ENCODE measurements at regions not wholly inside any gene's neighbourhood (a gene's known extent, or its start where the extent isn't known, plus 50 kb on each side); places are given as distances from the start of the nearest gene placed in this dataset.
A peak's percentile ranks its signal among the peaks of the same experiment; 100 is the strongest.
"Not testable (repeated sequence)": the region's sequence is repeated elsewhere in the genome, so short reads cannot be mapped to it uniquely, and the experiment has no call there.

DNA sequence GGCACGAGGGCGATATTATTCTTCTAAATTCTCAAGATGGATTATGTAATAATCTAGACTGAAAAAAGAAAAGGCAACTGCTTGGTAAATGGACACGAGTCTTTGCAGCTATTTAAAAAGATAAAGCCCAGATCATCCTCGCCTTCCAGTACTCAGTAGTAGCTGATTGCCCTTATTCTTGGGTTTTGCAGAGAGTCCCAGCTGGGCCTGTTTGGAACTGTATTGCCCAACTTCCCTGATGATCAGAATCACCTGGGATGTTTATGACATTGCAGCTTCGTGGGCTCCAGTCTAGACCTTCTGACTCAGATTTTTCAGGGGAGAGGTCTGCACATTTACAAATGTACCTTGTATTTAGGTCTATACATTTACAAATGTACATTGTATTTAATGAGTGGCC lies 213.5 kb downstream of the RAB11FIP4 start:
- no peak overlapping the region for H3K27ac ChIP-seq (ENCODE audit: low read depth in 1 of 2, low read length in 2 of 2)
- DNase-seq (ENCODE audit: low spot score): no peak
- no peaks in the 10 kb centered on the region for H3K27me3 ChIP-seq (ENCODE audit: control insufficient read depth in 4 of 4, insufficient read depth in 4 of 4, low read length in 3 of 4)
- no peaks in the 10 kb centered on the region for H3K9me3 ChIP-seq (ENCODE audit: control insufficient read depth in 4 of 4, low read length in 3 of 4)
- H3K36me3 ChIP-seq (ENCODE audit: control insufficient read depth in 4 of 4, insufficient read depth in 3 of 4, low read depth in 1 of 4, low read length in 3 of 4): no peaks in the 10 kb centered on the region
- no peak for TF ChIP-seq HNF4A (conservative IDR thresholded peaks at IDR 0.05)
- no peak for TF ChIP-seq SP1 (IDR thresholded peaks at IDR 0.05)
- no peak for TF ChIP-seq JUND (IDR thresholded peaks at IDR 0.05)
- no peak overlapping the region for H3K4me3 ChIP-seq (ENCODE audit: low read depth in 1 of 3, low read length in 3 of 3)
- H3K9ac ChIP-seq (ENCODE audit: low read depth in 1 of 2, low read length in 2 of 2): no peak overlapping the region
- WGBS: 90% methylated on average over 5 of the region's 5 CpGs
- H3K4me1 ChIP-seq (ENCODE audit: control insufficient read depth in 4 of 4, insufficient read depth in 4 of 4, low read length in 3 of 4): no peaks in the 10 kb centered on the region

DNA sequence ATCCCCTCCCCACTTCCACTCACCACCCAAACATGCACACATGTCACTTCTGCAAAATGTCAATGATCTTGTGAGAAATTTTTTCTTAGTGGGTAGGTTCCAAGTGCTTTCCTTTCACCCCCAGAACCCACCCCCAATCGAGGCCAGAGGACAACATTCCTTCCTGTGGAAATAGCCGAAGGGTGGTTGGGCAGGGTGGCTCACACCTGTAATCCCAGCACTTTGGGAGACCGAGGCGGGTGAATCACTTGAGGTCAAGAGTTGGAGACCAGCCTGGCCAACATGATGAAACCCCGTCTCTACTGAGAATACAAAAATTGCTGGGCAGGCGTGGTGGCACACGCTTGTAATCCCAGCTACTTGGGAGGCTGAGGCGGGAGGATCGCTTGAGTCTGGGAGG lies 208.7 kb downstream of the RAB11FIP4 start:
- peaks cover 2 to 12% (median 8%) of the 10 kb centered on the region in 4 donors for H3K4me1 ChIP-seq (ENCODE audit: control insufficient read depth in 4 of 4, insufficient read depth in 4 of 4, low read length in 3 of 4)
- not testable (repeated sequence) for H3K36me3 ChIP-seq (ENCODE audit: control insufficient read depth in 4 of 4, insufficient read depth in 3 of 4, low read depth in 1 of 4, low read length in 3 of 4); H3K9ac ChIP-seq (ENCODE audit: low read depth in 1 of 2, low read length in 2 of 2); H3K27me3 ChIP-seq (ENCODE audit: control insufficient read depth in 4 of 4, insufficient read depth in 4 of 4, low read length in 3 of 4); H3K4me3 ChIP-seq (ENCODE audit: low read depth in 1 of 3, low read length in 3 of 3); DNase-seq (ENCODE audit: low spot score); H3K27ac ChIP-seq (ENCODE audit: low read depth in 1 of 2, low read length in 2 of 2); H3K9me3 ChIP-seq (ENCODE audit: control insufficient read depth in 4 of 4, low read length in 3 of 4)
- WGBS: 92% methylated on average over 9 of the region's 9 CpGs

DNA sequence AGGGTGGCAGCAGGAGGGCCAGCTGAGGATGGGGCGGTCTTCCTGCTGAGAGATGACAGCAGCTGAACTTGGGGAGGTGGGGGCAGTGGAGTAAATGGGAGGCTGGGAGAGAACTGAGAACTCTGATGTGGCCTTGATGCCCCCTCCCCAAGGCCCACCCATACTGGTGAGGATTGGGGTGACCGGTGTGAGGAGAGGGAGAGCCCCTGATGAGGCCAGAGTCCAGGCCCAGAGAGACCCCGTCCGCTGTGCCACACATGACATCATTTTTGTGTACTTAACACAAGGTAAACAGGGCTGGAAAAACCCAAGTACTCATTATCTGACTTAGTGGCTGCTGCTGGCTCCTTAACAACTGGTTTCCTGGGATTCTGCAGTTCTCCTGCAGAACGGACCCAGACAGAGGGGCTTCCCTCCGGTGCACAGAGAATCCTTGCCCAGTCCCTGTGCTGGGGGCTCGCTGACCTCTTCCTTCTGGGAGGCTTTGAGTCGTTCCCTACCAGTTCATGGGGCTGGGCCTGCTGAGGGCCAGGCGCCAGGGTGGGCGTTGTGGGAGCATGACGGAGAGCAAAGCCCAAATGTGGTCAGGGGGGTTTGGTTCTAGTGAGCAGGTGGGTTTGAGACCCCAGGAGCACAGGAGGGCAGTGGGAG lies 207.6 kb downstream of the RAB11FIP4 start:
- 41% methylated on average over 11 of the region's 11 CpGs for WGBS
- DNase-seq (ENCODE audit: low spot score): no peak

More for the DNA sequence above, 207.6 kb downstream of the RAB11FIP4 start:
- Histone ChIP-seq H3K27ac (ENCODE audit: low read depth in 1 of 2, low read length in 2 of 2) (peak overlapping the region in 1 of 2 donors; percentile 14), H3K4me1 (ENCODE audit: control insufficient read depth in 4 of 4, insufficient read depth in 4 of 4, low read length in 3 of 4) (peaks cover 2 to 12% (median 8%) of the 10 kb centered on the region in 4 donors), H3K4me3 (ENCODE audit: low read depth in 1 of 3, low read length in 3 of 3) (no peak overlapping the region), H3K9ac (ENCODE audit: low read depth in 1 of 2, low read length in 2 of 2) (no peak overlapping the region), H3K27me3 (ENCODE audit: control insufficient read depth in 4 of 4, insufficient read depth in 4 of 4, low read length in 3 of 4) (no peaks in the 10 kb centered on the region), H3K36me3 (ENCODE audit: control insufficient read depth in 4 of 4, insufficient read depth in 3 of 4, low read depth in 1 of 4, low read length in 3 of 4) (peaks cover 0 to 2% (median 0%) of the 10 kb centered on the region in 4 donors), H3K9me3 (ENCODE audit: control insufficient read depth in 4 of 4, low read length in 3 of 4) (no peaks in the 10 kb centered on the region)
- TF ChIP-seq FOXA1 (IDR thresholded peaks at IDR 0.05) (peak; percentile 94), EGR1 (IDR thresholded peaks at IDR 0.05; ENCODE audit: low read depth in 2 of 2) (no peak), FOXA2 (IDR thresholded peaks at IDR 0.05) (peak; percentile 94), HNF4A (conservative IDR thresholded peaks at IDR 0.05) (peak in 1 of 2 donors; percentile 53), JUND (IDR thresholded peaks at IDR 0.05) (peak in 1 of 2 donors; percentile 71)
- TF ChIP-seq, protein P1, sequence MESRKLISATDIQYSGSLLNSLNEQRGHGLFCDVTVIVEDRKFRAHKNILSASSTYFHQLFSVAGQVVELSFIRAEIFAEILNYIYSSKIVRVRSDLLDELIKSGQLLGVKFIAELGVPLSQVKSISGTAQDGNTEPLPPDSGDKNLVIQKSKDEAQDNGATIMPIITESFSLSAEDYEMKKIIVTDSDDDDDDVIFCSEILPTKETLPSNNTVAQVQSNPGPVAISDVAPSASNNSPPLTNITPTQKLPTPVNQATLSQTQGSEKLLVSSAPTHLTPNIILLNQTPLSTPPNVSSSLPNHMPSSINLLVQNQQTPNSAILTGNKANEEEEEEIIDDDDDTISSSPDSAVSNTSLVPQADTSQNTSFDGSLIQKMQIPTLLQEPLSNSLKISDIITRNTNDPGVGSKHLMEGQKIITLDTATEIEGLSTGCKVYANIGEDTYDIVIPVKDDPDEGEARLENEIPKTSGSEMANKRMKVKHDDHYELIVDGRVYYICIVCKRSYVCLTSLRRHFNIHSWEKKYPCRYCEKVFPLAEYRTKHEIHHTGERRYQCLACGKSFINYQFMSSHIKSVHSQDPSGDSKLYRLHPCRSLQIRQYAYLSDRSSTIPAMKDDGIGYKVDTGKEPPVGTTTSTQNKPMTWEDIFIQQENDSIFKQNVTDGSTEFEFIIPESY (IDR thresholded peaks at IDR 0.05): no peak
- TF ChIP-seq, protein P2, sequence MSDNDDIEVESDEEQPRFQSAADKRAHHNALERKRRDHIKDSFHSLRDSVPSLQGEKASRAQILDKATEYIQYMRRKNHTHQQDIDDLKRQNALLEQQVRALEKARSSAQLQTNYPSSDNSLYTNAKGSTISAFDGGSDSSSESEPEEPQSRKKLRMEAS (IDR thresholded peaks at IDR 0.05): no peak
- TF ChIP-seq, protein P3, sequence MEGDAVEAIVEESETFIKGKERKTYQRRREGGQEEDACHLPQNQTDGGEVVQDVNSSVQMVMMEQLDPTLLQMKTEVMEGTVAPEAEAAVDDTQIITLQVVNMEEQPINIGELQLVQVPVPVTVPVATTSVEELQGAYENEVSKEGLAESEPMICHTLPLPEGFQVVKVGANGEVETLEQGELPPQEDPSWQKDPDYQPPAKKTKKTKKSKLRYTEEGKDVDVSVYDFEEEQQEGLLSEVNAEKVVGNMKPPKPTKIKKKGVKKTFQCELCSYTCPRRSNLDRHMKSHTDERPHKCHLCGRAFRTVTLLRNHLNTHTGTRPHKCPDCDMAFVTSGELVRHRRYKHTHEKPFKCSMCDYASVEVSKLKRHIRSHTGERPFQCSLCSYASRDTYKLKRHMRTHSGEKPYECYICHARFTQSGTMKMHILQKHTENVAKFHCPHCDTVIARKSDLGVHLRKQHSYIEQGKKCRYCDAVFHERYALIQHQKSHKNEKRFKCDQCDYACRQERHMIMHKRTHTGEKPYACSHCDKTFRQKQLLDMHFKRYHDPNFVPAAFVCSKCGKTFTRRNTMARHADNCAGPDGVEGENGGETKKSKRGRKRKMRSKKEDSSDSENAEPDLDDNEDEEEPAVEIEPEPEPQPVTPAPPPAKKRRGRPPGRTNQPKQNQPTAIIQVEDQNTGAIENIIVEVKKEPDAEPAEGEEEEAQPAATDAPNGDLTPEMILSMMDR (IDR thresholded peaks at IDR 0.05; ENCODE audit: low read depth, low read length, missing input control): no peak

Measured in liver (tissue), 8 donors.